Left colon (tissue), 2 donors: ENCODE measurements at regions not wholly inside any gene's neighbourhood (a gene's known extent, or its start where the extent isn't known, plus 50 kb on each side); places are given as distances from the start of the nearest gene placed in this dataset.

Source experiments
- ATAC-seq: fragments of 200-7000 bp; cut with Tn5 transposase; one replicate; pipeline ENCODE4 v1.9.1; 2020; ENCODE audit warnings: mild to moderate bottlenecking, moderate library complexity
- DNase-seq, 2 donors: peaks; one replicate each; pipeline ENCODE4 v3.0.0-alpha.2; 2020
- intact Hi-C, 2 donors: fragments of 100-400 bp; cut with DNase I in 1 of 2; cut with micrococcal nuclease in 1 of 2; formaldehyde crosslinking; loops; one replicate each; pipeline versions ENCODE4 v1.11.2 to v1.14.0; 2022; cut with DNase I, micrococcal nuclease
- donor health status: DM: no; HTN: no; CAD: no.
- donor health status: DM: yes; HTN: yes; CAD: no.

DNA sequence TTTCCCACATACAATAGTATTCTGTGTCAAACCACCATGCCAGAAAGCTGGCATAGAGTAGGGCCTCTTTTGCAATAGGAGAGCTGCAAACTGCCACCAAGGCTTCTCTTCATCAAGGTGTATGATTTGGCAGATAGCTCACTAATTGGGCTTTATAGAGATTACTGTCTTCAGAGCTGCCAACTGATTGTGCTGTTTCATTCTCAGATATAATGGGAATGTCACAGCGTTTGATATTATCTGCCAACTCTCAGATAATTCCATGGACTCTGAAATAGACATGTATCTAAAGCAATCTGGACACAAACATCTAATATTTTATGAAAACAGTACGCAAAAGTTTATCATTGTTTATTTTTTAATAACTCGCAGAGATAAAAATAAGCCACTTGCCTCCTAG lies 1289.1 kb downstream of the STIM2 start:
- intact Hi-C loops: no loop called here
- no peak for DNase-seq
- ATAC-seq: no peak

GRCh38 chr4:28151314-28151713 lies 1290.7 kb downstream of the STIM2 start:
- no peak for ATAC-seq
- intact Hi-C loops: no loop called here
- no peak for DNase-seq

GRCh38 chr4:28167411-28167810 lies 1306.8 kb downstream of the STIM2 start:
- intact Hi-C loops: no loop called here
- ATAC-seq: no peak

GRCh38 chr4:28176942-28177341 lies 1316.3 kb downstream of the STIM2 start:
- ATAC-seq: no peak
- intact Hi-C loops: no loop called here

More at GRCh38 chr4:28167411-28167810, 1306.8 kb downstream of the STIM2 start:
- no peak for DNase-seq

DNA sequence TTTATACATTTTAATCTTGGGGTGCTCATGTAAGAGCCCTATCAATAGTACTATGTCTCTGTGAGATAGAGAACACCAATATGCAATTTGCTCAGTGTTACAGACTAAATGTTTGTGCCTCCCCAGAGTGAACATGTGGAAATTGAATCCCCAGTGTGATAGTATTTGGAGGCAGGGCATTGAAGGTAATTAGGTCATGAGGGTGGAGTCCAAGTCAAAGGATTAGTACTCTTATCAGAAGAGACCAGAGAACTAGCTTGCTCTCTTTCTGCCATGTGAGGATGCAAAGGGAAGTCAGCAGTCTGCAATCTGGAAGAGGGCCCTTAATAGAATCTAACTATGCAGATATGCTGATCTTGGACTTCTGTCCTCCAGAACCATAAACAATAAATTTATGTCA lies 1317.0 kb downstream of the STIM2 start:
- intact Hi-C loops: no loop called here
- ATAC-seq (no peak), DNase-seq (no peak)

More at GRCh38 chr4:28176942-28177341, 1316.3 kb downstream of the STIM2 start:
- DNase-seq: no peak

DNA sequence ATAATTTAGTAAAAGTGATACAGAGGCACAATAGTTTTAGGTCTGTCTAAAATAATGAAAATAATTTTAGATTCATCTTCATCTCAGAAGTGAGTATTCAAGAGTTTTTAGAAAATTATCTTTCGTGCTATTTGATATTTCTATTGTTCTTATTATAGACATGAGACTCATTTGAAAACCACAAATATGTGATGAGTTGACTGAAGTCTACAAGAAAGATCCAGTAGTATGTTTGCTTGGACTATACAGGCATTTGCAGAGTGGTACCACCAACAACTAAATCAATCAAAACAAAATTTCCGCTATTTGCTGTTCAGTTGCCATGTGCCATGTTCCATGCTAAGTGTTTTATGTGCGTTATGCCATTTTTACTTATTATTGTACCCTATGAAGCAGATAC lies 1318.5 kb downstream of the STIM2 start:
- ATAC-seq: no peak
- intact Hi-C loops: no loop called here

DNA sequence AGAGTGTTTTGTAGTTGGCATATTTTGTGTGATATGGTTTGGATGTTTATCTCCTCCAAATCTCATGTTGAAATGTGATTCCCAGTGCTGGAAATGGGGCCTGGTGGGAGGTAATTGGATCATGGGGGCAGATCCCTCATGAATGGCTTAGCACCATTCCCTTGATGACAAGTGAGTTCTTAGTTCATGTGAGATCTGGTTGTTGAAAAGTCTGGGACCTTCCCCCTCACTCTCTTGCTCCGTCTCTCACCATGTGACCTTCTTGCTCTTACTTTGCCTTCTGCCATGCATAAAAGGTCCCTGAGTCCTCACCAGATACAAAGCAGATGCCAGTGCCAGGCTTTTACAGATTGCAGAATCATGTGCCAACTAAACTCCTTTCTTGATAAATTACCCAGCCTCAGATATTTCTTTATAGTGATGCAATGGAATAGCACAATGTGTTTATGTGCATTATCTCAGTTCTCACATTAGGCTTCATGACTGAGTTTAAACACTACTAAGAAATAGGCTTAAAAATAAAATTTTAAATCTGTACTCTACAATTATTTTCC lies 1348.8 kb downstream of the STIM2 start:
- DNase-seq (no peak), ATAC-seq (no peak)
- intact Hi-C loops: no loop called here

More for the DNA sequence above, 1318.5 kb downstream of the STIM2 start:
- DNase-seq: no peak

GRCh38 chr4:28211676-28212470 lies 1351.2 kb downstream of the STIM2 start:
- intact Hi-C loops: no loop called here
- DNase-seq (no peak), ATAC-seq (no peak)

- DNase-seq (no peak), ATAC-seq (no peak)
Measured at GRCh38 chr4:28221536-28221935, 1360.9 kb downstream of the STIM2 start.

GRCh38 chr4:28225050-28225449 lies 1364.4 kb downstream of the STIM2 start:
- intact Hi-C loops: no loop called here
- no peak for DNase-seq

More at GRCh38 chr4:28221536-28221935, 1360.9 kb downstream of the STIM2 start:
- intact Hi-C loops: no loop called here

DNA sequence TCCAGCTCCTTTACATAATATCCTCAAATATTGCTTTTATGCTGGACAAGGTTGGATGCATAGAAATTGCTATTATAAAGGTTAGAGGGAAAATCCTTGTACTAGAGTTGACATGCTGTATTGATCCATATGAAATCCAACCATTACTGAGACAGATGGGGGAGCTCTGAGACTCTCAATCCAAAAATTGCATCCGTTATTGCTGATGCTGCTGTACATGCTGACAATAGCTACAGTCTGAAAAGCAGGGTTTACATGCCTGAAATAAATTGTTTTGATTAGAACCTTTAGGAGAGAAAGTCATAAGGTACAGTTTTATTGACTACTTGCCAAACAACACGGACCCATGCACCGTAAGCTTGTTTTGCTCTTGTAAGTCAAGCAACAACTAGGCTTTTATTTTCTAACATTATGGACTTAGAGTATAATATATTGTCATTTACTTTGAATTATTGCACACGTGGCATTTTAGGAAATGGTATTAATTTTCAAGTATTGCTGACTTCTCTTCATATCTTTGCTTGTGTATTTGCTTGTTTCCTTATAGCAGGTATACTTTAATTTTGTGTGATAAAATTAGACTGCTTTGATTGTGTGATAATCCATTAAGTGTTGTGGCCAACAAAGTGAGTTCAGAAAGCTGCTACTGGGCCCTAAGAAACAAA lies 1365.2 kb downstream of the STIM2 start:
- DNase-seq (no peak), ATAC-seq (no peak)

More at GRCh38 chr4:28225050-28225449, 1364.4 kb downstream of the STIM2 start:
- ATAC-seq: no peak

DNA sequence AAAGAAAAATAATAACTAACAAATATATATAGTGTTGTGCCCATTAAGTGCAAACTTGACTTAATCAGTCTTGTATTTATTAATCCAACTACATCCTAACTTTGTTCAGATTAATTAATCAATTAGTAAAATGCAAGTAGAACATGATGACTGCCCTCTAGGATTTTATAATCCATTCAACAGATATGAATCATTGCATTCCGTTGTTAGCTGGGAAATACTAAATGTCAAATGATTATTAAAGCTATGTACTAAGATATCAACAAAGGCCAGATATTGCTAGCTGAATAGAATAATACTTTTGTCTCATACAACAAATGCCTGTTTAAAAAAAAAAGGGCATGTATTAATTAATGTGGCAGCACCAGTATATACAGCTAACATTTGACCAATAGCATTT lies 1366.3 kb downstream of the STIM2 start:
- intact Hi-C loops: no loop called here

More for the DNA sequence above, 1365.2 kb downstream of the STIM2 start:
- intact Hi-C loops: no loop called here

DNA sequence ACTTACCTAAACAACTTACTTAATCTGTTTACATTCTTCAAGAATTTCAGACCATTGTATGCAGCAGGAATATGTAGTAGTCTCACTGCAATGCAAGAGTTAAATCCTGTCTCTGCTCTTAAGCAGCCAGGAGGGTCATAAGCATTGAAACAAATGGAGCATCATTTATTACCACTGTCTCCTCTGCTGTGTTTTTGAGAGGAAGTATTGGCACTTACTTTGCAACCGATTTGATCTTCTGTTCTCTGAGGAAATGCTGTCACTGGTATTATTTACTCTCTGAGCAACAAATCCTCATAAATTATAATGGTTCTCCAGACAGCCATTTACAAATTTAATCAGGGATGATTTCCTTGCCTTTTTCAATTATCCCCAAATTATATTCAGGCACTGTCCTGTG lies 1367.1 kb downstream of the STIM2 start:
- ATAC-seq: no peak
- intact Hi-C loops: no loop called here
- DNase-seq: no peak

More for the DNA sequence above, 1366.3 kb downstream of the STIM2 start:
- ATAC-seq (no peak), DNase-seq (no peak)

- intact Hi-C loops: no loop called here
- ATAC-seq: no peak
- no peak for DNase-seq
Measured at GRCh38 chr4:28228561-28229491, 1368.2 kb downstream of the STIM2 start.

DNA sequence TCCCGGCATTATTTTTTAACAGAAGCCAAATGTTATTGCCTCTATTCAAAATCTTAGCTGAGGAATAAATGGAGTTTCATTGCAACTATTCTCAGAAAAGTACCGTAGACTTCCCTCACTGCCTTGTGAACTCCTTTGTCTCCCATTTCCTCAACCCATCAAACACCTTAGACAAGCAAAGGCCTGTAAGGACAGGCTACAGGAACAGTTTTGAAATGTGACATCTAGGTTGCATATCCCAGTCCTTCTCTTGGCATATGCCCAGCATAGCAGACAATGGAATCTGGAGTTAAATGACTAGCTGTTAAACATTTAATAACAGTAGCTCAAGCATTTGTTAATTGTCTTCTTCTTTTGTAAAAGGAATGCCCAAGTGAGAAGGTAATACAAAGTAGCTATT lies 1371.7 kb downstream of the STIM2 start:
- DNase-seq (no peak), ATAC-seq (no peak)
- intact Hi-C loops: no loop called here

- intact Hi-C loops: no loop called here
- ATAC-seq (no peak), DNase-seq (no peak)
Measured at GRCh38 chr4:28232951-28233350, 1372.3 kb downstream of the STIM2 start.

- ATAC-seq: no peak
- no peak for DNase-seq
- intact Hi-C loops: no loop called here
Measured at GRCh38 chr4:28233724-28234123, 1373.1 kb downstream of the STIM2 start.

DNA sequence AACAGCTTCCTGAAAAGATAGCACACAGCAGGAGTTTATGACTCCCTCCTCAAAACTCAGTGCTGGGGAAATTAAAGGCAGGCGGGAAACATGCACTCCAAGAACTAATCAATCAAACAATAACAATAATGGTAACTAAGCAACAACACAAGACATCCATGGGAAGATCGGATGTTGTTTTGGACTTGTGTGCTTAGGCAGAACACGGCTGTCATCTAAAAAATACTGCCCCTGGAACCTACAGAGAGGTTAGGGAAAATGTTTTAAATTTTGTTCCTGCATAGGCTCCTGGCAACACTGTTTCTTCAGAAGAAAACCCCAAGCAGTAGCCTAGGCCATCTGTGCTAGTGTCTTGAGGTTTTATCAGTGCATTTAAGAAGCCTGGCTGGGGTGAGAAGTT lies 1378.2 kb downstream of the STIM2 start:
- DNase-seq: no peak
- no peak for ATAC-seq
- intact Hi-C loops: no loop called here

GRCh38 chr4:28241021-28241420 lies 1380.4 kb downstream of the STIM2 start:
- intact Hi-C loops: no loop called here
- ATAC-seq (no peak), DNase-seq (no peak)
